CD4-positive, alpha-beta T cell (primary cell): ENCODE measurements at regions not wholly inside any gene's neighbourhood (a gene's known extent, or its start where the extent isn't known, plus 50 kb on each side); places are given as distances from the start of the nearest gene placed in this dataset.

Source experiments
- ATAC-seq: fragments of 200-7000 bp; cut with Tn5 transposase; one replicate; pipeline ENCODE4 v1.10.0; 2022; ENCODE audit warnings: mild to moderate bottlenecking; ENCODE audit not compliant: poor library complexity
- CTCF ChIA-PET: fragments of 350-600 bp; sonication (Branson Sonifier 250); formaldehyde crosslinking; loops from one replicate; lab custom pipeline; 2021; ENCODE audit warnings: antibody characterized with exemption, inconsistent platforms; lab: Charles Lee
- POLR2A ChIA-PET: fragments of 350-600 bp; sonication (Branson Sonifier 250); formaldehyde crosslinking; loops from one replicate; lab custom pipeline; 2021; ENCODE audit warnings: antibody characterized with exemption, inconsistent platforms; lab: Charles Lee
- DNase-seq, 14 experiments: peaks; one replicate each; pipeline ENCODE4 v3.0.0-alpha.2; 2013 to 2020; ENCODE audit warnings: mixed read lengths in 2 of 14
- H3K27ac ChIP-seq, 2 donors: one replicate each; pipeline versions ENCODE4 v1.5.1 to v1.7.0; 2013; ENCODE audit warnings: low read length in 2 of 2, low read depth in 1 of 2, mild to moderate bottlenecking in 1 of 2
- H3K27me3 ChIP-seq, 2 experiments: 1 replicate in 1 of 2; 2 replicates in 1 of 2; pipeline versions ENCODE4 v1.6.1 to v1.7.0; 2013; ENCODE audit warnings: low read length in 2 of 2, control low read depth in 1 of 2, mild to moderate bottlenecking in 1 of 2, moderate library complexity in 1 of 2; ENCODE audit not compliant: insufficient read depth in 2 of 2, control insufficient read depth in 1 of 2
- H3K36me3 ChIP-seq: one replicate; pipeline ENCODE4 v1.6.1; 2013; ENCODE audit warnings: low read length, control low read depth; ENCODE audit not compliant: insufficient read depth
- H3K4me1 ChIP-seq: one replicate; pipeline ENCODE4 v1.6.1; 2013; ENCODE audit warnings: low read length, control low read depth; ENCODE audit not compliant: insufficient read depth
- H3K4me3 ChIP-seq: one replicate; pipeline ENCODE4 v1.5.1; 2013; ENCODE audit warnings: mild to moderate bottlenecking, low read length, moderate library complexity
- H3K9me3 ChIP-seq, 2 experiments: 1 replicate in 1 of 2; 2 replicates in 1 of 2; pipeline versions ENCODE4 v1.6.1 to v1.7.0; 2013; ENCODE audit warnings: low read length in 2 of 2, mild to moderate bottlenecking in 2 of 2, control low read depth in 1 of 2, moderate library complexity in 1 of 2; ENCODE audit not compliant: control insufficient read depth in 1 of 2, insufficient read depth in 1 of 2
- H3K27ac Mint-ChIP-seq: one replicate; pipeline ENCODE4 v1.8.0; 2020; ENCODE audit warnings: mixed read lengths
- H3K27me3 Mint-ChIP-seq: one replicate; pipeline ENCODE4 v1.8.0; 2021; ENCODE audit warnings: mixed read lengths
- H3K36me3 Mint-ChIP-seq: one replicate; pipeline ENCODE4 v1.8.0; 2021; ENCODE audit warnings: low read depth, mixed read lengths
- H3K4me1 Mint-ChIP-seq: one replicate; pipeline ENCODE4 v1.8.0; 2021; ENCODE audit warnings: low read depth, mixed read lengths
- H3K4me3 Mint-ChIP-seq: one replicate; pipeline ENCODE4 v1.8.0; 2020; ENCODE audit warnings: mild to moderate bottlenecking, mixed read lengths
- H3K9me3 Mint-ChIP-seq: one replicate; pipeline ENCODE4 v1.8.0; 2020; ENCODE audit warnings: mixed read lengths
- CTCF ChIP-seq: fragments of 200-600 bp; IDR thresholded peaks from one replicate; pipeline ENCODE4 v1.8.0; 2022; ENCODE audit warnings: antibody characterized with exemption, mild to moderate bottlenecking
- intact Hi-C, 2 experiments: fragments of 100-400 bp; cut with DNase I in 1 of 2; cut with micrococcal nuclease in 1 of 2; formaldehyde crosslinking; loops; one replicate each; pipeline versions ENCODE4 v1.15.1 to v1.9.0; 2023 to 2025; cut with DNase I, micrococcal nuclease

- ATAC-seq, result no peak
- TF ChIP-seq CTCF, result no peak
- intact Hi-C loops, result no loop called here
- POLR2A ChIA-PET, result no interaction called here
- CTCF ChIA-PET, result no interaction called here
- H3K36me3 ChIP-seq, result no peaks in the 10 kb centered on the region
- DNase-seq, result no peak
- no peak overlapping the region for H3K27ac ChIP-seq
- peaks cover 3 to 5% of the 10 kb centered on the region in 2 experiments for H3K27me3 ChIP-seq
- peaks cover 12% of the 10 kb centered on the region for H3K27me3 Mint-ChIP-seq
- H3K4me3 ChIP-seq, result no peak overlapping the region
- H3K4me1 ChIP-seq, result no peaks in the 10 kb centered on the region
- H3K27ac Mint-ChIP-seq, result no peak overlapping the region
- H3K4me1 Mint-ChIP-seq, result no peaks in the 10 kb centered on the region
- no peaks in the 10 kb centered on the region for H3K36me3 Mint-ChIP-seq
- no peak overlapping the region for H3K4me3 Mint-ChIP-seq
- H3K9me3 Mint-ChIP-seq, result peaks cover 15% of the 10 kb centered on the region
- H3K9me3 ChIP-seq, result peaks cover 0 to 9% of the 10 kb centered on the region in 2 experiments
Observed at GRCh38 chr2:133790711-133791110, 222.4 kb upstream of the NCKAP5 start.

GRCh38 chr2:133791191-133791590 lies 222.9 kb upstream of the NCKAP5 start:
- no peaks in the 10 kb centered on the region for H3K4me1 Mint-ChIP-seq

GRCh38 chr2:133792223-133792622 lies 224.0 kb upstream of the NCKAP5 start:
- TF ChIP-seq CTCF, result no peak
- Histone ChIP-seq H3K36me3 (no peaks in the 10 kb centered on the region), H3K4me3 (no peak overlapping the region), H3K27ac (no peak overlapping the region), H3K9me3 (peaks cover 0 to 9% of the 10 kb centered on the region in 2 experiments), H3K4me1 (no peaks in the 10 kb centered on the region), H3K27me3 (peaks cover 3 to 5% of the 10 kb centered on the region in 2 experiments)
- Mint-ChIP-seq H3K4me1 (no peaks in the 10 kb centered on the region), H3K4me3 (no peak overlapping the region), H3K36me3 (no peaks in the 10 kb centered on the region), H3K27ac (no peak overlapping the region), H3K9me3 (peaks cover 15% of the 10 kb centered on the region), H3K27me3 (peaks cover 12% of the 10 kb centered on the region)
- CTCF ChIA-PET, result no interaction called here
- DNase-seq (no peak), ATAC-seq (no peak)
- intact Hi-C loops, result no loop called here
- POLR2A ChIA-PET, result no interaction called here

More at GRCh38 chr2:133791191-133791590, 222.9 kb upstream of the NCKAP5 start:
- H3K4me3 Mint-ChIP-seq, result no peak overlapping the region
- H3K9me3 ChIP-seq, result peaks cover 0 to 9% of the 10 kb centered on the region in 2 experiments
- H3K27me3 Mint-ChIP-seq, result peaks cover 12% of the 10 kb centered on the region
- no peaks in the 10 kb centered on the region for H3K36me3 ChIP-seq
- H3K4me1 ChIP-seq, result no peaks in the 10 kb centered on the region
- no peaks in the 10 kb centered on the region for H3K36me3 Mint-ChIP-seq
- H3K27ac Mint-ChIP-seq, result no peak overlapping the region
- DNase-seq (no peak), ATAC-seq (no peak)
- no peak for TF ChIP-seq CTCF
- H3K4me3 ChIP-seq, result no peak overlapping the region
- H3K9me3 Mint-ChIP-seq, result peaks cover 15% of the 10 kb centered on the region
- intact Hi-C loops, result no loop called here
- CTCF ChIA-PET, result no interaction called here
- POLR2A ChIA-PET, result no interaction called here
- peaks cover 3 to 5% of the 10 kb centered on the region in 2 experiments for H3K27me3 ChIP-seq
- H3K27ac ChIP-seq, result no peak overlapping the region
